ENCODE measurements at regions not wholly inside any gene's neighbourhood (a gene's known extent, or its start where the extent isn't known, plus 50 kb on each side); places are given as distances from the start of the nearest gene placed in this dataset.

- CTCF ChIA-PET: no interaction called here
These were observed 191.0 kb upstream of the ATP2B1 start for GRCh38 chr12:89899651-89900050.

GRCh38 chr12:89895591-89895990 lies 187.0 kb upstream of the ATP2B1 start:
- no peak overlapping the region for H3K4me3 ChIP-seq (ENCODE audit: low read depth, low read length)
- POLR2A ChIA-PET: no interaction called here
- CTCF ChIA-PET: no interaction called here
- no peak for TF ChIP-seq CTCF (IDR thresholded peaks at IDR 0.05; ENCODE audit: insufficient read depth, low read depth, low read length)
- no peaks in the 10 kb centered on the region for H3K27me3 ChIP-seq (ENCODE audit: control insufficient read depth, insufficient read depth, low read length)
- DNase-seq (ENCODE audit: low read depth): no peak
- H3K36me3 ChIP-seq (ENCODE audit: control insufficient read depth, insufficient read depth, low read length): no peaks in the 10 kb centered on the region

More at GRCh38 chr12:89899651-89900050, 191.0 kb upstream of the ATP2B1 start:
- Histone ChIP-seq H3K36me3 (ENCODE audit: control insufficient read depth, insufficient read depth, low read length) (no peaks in the 10 kb centered on the region), H3K4me3 (ENCODE audit: low read depth, low read length) (no peak overlapping the region), H3K27me3 (ENCODE audit: control insufficient read depth, insufficient read depth, low read length) (no peaks in the 10 kb centered on the region)
- no peak for TF ChIP-seq CTCF (IDR thresholded peaks at IDR 0.05; ENCODE audit: insufficient read depth, low read depth, low read length)
- POLR2A ChIA-PET: no interaction called here
- DNase-seq (ENCODE audit: low read depth): no peak

GRCh38 chr12:89895101-89895500 lies 186.5 kb upstream of the ATP2B1 start:
- Histone ChIP-seq H3K27me3 (ENCODE audit: control insufficient read depth, insufficient read depth, low read length) (no peaks in the 10 kb centered on the region), H3K4me3 (ENCODE audit: low read depth, low read length) (no peak overlapping the region), H3K36me3 (ENCODE audit: control insufficient read depth, insufficient read depth, low read length) (no peaks in the 10 kb centered on the region)
- POLR2A ChIA-PET: no interaction called here
- DNase-seq (ENCODE audit: low read depth): no peak
- TF ChIP-seq CTCF (IDR thresholded peaks at IDR 0.05; ENCODE audit: insufficient read depth, low read depth, low read length): no peak
- CTCF ChIA-PET: no interaction called here

- CTCF ChIA-PET: interaction anchor here (1.0 kb wide), 1 partner anchor 273 kb away, joined by 3 read pairs; no protein-coding TSS in a partner anchor
- POLR2A ChIA-PET: no interaction called here
These were observed 185.5 kb upstream of the ATP2B1 start for GRCh38 chr12:89893972-89894706.

GRCh38 chr12:89892436-89892835 lies 183.8 kb upstream of the ATP2B1 start:
- ChIA-PET CTCF (no interaction called here), POLR2A (no interaction called here)
- Histone ChIP-seq H3K27me3 (ENCODE audit: control insufficient read depth, insufficient read depth, low read length) (no peaks in the 10 kb centered on the region), H3K4me3 (ENCODE audit: low read depth, low read length) (no peak overlapping the region), H3K36me3 (ENCODE audit: control insufficient read depth, insufficient read depth, low read length) (no peaks in the 10 kb centered on the region)
- TF ChIP-seq CTCF (IDR thresholded peaks at IDR 0.05; ENCODE audit: insufficient read depth, low read depth, low read length): no peak
- no peak for DNase-seq (ENCODE audit: low read depth)

More at GRCh38 chr12:89893972-89894706, 185.5 kb upstream of the ATP2B1 start:
- TF ChIP-seq CTCF (IDR thresholded peaks at IDR 0.05; ENCODE audit: insufficient read depth, low read depth, low read length): no peak
- DNase-seq (ENCODE audit: low read depth): peak; percentile 20
- Histone ChIP-seq H3K4me3 (ENCODE audit: low read depth, low read length) (no peak overlapping the region), H3K27me3 (ENCODE audit: control insufficient read depth, insufficient read depth, low read length) (no peaks in the 10 kb centered on the region), H3K36me3 (ENCODE audit: control insufficient read depth, insufficient read depth, low read length) (no peaks in the 10 kb centered on the region)

Data from BJ (cell line).